NCI-H1105 treated with DMSO at 0.1 percent for 48 hours (cell line): ENCODE measurements at regions not wholly inside any gene's neighbourhood (a gene's known extent, or its start where the extent isn't known, plus 50 kb on each side); places are given as distances from the start of the nearest gene placed in this dataset.

Experiments
- DNase-seq: peaks from one replicate; lab custom pipeline; 2025; lab: John Stamatoyannopoulos, UW

DNA sequence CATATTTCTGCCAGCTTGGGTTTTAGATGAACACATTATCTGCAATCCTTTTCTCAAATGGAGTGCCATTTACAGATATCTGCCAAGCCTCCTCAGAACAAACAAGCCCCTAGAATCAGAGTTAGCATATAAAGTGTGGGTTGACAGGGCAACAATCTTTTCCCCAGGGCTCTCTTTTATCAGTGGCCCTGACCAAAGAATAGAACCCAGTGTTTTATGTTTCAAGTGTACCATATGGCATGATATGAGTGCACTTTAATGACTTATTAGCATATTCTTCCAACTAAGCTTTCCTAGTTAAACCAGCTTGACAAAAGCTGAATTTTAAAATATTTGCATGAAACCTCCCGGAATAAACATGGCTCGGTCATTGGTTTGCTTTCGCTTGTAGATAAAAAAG is 57.3 kb downstream of the EVX1 start:
- DNase-seq: no peak

- DNase-seq: no peak
Observed at GRCh38 chr7:27300421-27300820, 57.8 kb downstream of the EVX1 start.

- no peak for DNase-seq
Observed at GRCh38 chr7:27302590-27302989, 60.0 kb downstream of the EVX1 start.

DNA sequence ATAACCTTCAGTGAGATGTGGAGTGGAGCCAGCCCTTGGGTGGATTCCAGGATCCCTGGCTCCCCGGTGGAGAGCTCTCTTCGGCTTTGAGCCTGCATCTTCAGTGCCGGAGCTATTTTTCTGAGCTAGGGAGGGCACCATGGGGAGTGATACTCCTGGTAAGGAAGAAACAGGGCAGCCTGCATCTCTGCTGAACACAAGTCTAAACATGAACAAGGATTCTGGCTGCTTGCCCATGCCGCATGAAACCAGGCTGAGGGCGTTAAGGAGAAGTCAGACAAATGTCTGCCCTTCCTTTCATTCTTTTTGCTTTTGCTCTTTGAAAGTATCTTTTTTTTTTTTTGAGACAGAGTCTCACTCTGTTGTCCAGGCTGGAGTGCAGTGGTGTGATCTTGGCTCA is 60.4 kb downstream of the EVX1 start:
- peak; percentile 86 for DNase-seq

DNA sequence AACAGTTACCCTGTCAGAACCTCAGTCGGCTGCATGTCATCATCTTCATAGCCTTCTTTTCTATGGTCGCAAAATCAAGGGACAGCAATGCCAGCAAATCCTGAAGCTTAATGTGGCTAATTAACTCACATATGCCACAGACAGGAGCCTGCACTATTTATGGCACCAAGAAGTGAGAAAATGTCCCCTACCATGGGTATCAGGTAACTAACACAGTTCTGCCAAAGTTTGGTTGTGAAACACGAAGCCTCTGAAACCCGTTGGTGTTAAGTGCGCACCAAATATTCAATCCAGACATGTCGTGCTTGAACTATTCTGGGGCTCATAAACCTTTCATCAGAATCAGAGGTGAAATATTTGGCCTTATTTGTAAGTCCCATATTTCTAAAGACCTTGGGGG is 63.3 kb downstream of the EVX1 start:
- DNase-seq: no peak

DNA sequence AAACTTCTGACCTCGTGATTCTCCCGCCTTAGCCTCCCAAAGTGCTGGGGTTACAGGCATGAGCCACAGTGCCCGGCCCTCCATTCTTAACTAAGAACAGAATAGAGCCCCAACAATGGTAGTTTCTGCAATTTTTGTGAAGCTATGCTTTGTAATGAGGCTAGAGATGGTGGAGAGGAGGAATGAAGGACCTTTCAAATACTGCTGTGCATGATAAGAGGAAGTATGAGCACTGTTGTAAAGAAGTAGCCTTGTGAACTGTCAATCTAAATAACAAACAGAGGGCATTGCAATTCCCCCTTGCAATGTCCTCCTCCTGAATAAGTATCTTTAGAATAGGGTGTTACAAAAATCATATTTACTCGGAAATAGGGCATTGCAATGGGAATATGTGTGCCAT is 70.2 kb downstream of the EVX1 start:
- no peak for DNase-seq

DNA sequence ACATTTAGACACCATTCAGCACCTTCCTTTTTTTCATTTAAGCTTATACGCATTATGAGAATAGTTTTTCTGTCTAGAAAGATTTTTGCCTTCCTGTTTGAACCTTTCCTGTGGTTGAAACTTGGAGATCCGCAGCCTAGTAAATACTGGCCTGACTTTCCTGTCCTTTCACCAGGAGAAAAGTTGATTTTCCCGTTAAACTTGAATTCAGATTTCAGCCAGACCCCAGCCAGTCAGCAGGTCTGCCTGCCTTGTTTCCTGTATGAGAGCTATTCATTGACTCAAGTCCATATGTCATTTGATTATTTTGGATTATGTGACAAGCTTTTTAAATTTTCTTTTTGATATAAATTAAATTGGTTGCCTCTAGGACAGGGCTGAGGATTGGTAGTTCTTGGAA is 71.5 kb downstream of the EVX1 start:
- DNase-seq: peak; percentile 34

DNA sequence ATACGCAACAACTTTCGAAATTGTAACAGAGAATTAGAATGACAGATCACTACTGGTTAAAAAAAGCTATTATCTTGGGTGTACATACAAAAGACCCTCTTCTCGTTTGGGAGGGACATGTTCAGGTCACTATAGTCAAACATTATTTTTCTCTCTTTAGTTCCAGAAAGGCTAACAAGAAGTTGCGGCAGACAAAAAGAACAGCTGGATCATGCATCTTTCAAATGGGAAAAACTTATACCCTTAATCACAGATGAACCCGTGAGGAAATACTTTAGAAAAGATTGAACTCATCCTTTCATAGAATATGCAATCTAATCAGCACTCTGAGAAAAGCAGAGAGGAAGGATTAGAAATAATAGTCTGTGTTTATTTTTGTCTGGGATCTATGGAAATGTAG is 72.5 kb downstream of the EVX1 start:
- no peak for DNase-seq

GRCh38 chr7:27316311-27316710 is 73.7 kb downstream of the EVX1 start:
- no peak for DNase-seq

DNA sequence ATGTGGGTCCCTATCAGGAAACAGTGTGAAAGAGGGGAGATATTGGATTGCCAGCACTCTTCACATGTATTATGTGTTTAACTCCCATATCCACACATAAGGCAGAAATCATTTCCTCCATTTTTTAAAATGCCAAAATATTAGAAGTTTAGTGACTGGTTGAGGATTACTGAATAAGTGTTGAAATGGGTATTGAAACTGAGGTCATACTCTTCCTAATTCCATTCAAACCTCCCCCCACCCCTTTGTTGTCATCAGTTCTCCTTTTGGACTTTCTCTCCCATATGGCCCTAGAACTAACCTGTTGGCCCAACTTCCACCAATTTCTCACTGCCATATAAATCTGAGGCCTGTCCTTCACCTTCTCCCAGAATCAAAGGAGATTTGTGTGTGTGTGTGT is 81.6 kb downstream of the EVX1 start:
- no peak for DNase-seq

DNA sequence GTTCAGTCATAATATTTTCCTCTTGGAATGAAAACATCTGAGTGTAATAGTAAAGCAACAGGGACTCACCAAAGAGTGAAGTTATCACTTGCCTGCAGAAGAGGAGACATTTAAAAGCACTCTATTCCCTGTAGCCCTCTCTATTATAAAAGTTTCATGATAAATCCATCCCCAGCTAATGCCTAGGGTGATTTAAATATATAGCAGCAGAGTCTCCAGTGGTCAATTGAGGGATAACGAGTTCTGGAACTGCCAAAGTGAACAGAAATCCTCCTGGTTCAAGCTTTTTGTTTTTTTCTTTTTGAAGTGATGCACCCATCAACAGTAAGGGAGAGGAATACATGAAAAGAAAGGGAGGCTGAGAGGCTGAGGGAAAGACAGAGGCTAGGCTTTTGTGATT is 87.3 kb downstream of the EVX1 start:
- DNase-seq: peak; percentile 10

DNA sequence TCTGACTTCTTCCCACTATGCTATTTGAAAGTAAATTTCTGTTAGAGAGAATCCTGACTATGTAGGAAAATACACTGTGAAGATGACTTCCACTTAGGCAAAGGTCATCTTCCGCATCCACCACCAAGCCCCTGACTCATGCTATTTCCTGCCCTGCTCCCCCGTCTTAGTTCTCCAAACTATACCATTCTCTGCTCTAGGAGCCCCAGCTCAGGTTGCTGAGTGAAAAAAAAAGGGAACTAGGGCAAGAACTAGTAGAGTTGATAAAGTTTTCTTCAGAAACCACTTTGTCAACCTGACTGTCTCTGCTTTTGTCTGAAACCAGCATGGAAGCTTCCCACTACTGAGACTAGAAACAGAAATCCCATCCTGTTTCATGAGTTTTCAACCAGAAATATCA is 96.9 kb downstream of the EVX1 start:
- no peak for DNase-seq

DNA sequence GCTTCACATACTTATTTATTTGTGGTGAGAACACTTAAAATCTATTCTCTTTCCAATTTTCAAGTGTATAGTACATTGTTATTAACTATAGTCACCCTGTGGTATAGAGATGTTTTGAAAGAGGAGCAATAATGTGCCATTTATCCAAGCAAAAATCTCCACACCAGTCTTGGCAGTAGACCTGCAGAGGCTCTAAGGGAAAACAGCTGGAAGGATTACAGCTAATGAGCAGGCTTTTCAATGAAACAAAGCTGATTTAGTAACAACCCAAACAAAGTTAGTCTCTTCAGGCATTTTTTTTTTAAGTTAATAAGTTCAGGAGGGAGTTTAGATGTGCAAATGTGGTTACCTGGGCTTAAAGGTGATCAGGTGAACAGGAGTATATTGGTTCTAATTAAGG is 101.9 kb downstream of the EVX1 start:
- DNase-seq: no peak

GRCh38 chr7:27345164-27345887 is 102.7 kb downstream of the EVX1 start:
- no peak for DNase-seq

- DNase-seq: no peak
Observed at GRCh38 chr7:27345997-27346396, 103.4 kb downstream of the EVX1 start.

GRCh38 chr7:27346531-27347275 is 104.1 kb downstream of the EVX1 start:
- peak; percentile 29 for DNase-seq

GRCh38 chr7:27347276-27347640 is 104.7 kb downstream of the EVX1 start:
- DNase-seq: no peak

- no peak for DNase-seq
Observed at GRCh38 chr7:27349621-27350020, 107.0 kb downstream of the EVX1 start.

DNA sequence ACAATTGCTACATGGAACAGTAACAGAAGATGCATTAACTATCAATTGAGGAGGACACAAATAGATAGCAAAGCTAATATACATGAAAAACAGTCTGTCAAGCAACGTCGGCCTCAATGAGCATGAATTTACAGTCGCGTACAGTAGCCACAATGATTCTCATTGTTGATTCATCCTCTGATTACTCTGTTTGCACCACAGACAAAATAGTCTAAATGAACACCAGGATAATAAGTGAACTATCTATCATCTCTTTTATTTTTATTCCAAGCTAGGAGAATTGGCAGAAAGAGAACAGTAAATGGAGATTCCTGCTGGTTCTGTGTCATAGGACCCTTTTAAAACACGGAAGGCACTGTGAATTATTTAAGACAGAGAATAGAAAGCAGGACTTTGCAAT is 108.5 kb downstream of the EVX1 start:
- DNase-seq: no peak

DNA sequence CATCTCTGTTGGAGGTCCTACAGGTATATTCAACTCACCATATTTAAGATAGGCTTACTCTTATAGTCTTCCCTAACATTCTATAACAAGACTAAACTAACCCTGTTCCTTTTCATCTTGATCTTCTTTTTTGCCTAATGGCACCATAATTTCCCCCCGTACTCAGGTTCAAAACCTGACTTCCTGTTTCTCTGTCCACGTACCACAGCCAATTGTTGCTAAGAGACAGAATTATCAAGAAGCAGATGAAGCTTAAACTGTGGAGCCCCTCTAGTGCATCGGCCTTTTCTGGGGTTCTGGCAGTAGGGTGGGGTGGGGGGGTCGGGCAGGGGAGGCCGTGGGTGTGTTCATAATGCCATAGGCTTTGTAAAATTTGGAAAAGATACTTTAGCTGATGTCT is 109.2 kb downstream of the EVX1 start:
- no peak for DNase-seq

- DNase-seq: no peak
Observed at GRCh38 chr7:27359181-27360125, 116.9 kb downstream of the EVX1 start.

- DNase-seq: no peak
Observed at GRCh38 chr7:27361522-27361921, 118.9 kb downstream of the EVX1 start.

DNA sequence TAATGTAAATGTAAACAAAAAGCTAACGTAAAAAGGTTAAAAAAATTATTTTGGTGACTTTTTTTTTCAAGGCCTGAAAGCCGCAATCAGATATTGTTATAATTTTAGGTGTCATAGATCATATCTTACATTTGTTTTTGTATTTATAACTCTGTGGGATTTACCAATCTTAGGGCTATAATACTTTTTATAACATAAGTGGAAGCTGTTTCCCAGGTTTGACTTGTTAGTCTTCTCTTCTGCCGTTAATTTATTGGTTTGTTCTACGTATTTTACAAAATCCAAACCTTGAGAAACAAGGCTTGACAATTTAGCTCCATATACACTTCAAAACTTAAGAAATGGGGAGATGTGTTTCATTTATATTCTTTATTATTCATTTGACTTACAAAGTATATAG is 119.4 kb downstream of the EVX1 start:
- no peak for DNase-seq
